Bronchial epithelial cell (primary cell): ENCODE measurements at regions not wholly inside any gene's neighbourhood (a gene's known extent, or its start where the extent isn't known, plus 50 kb on each side); places are given as distances from the start of the nearest gene placed in this dataset.

Experiments
- DNase-seq: peaks from one replicate; pipeline ENCODE4 v3.0.0-alpha.2; 2010; ENCODE audit warnings: low read depth
- FAIRE-seq: peaks from 2 replicates; lab custom pipeline; 2011; peaks lifted over from hg19 to GRCh38; lab: Jason Lieb, UNC
- H3K27me3 ChIP-seq: 2 replicates; pipeline ENCODE4 v1.5.1; 2011; ENCODE audit warnings: low read length; ENCODE audit not compliant: control insufficient read depth, insufficient read depth
- H3K36me3 ChIP-seq: 2 replicates; pipeline ENCODE4 v1.5.1; 2011; ENCODE audit warnings: low read length; ENCODE audit not compliant: control insufficient read depth, insufficient read depth
- H3K4me3 ChIP-seq: 2 replicates; pipeline ENCODE4 v1.5.1; 2011; ENCODE audit warnings: mild to moderate bottlenecking, low read depth, low read length, control low read depth
- CTCF ChIP-seq: IDR thresholded peaks from 2 replicates; pipeline ENCODE4 v1.5.1; 2011; ENCODE audit warnings: mild to moderate bottlenecking, moderate library complexity, low read length, control low read depth, inconsistent platforms; ENCODE audit not compliant: insufficient read depth, severe bottlenecking

- H3K36me3 ChIP-seq, result no peaks in the 10 kb centered on the region
- no peaks in the 10 kb centered on the region for H3K27me3 ChIP-seq
- no peak for TF ChIP-seq CTCF
- FAIRE-seq, result no peak
- no peak overlapping the region for H3K4me3 ChIP-seq
- no peak for DNase-seq
Observed at GRCh38 chr10:45564303-45564959, 108.1 kb downstream of the ZFAND4 start.

- no peak for TF ChIP-seq CTCF
- DNase-seq, result no peak
- Histone ChIP-seq H3K4me3 (no peak overlapping the region), H3K36me3 (no peaks in the 10 kb centered on the region), H3K27me3 (no peaks in the 10 kb centered on the region)
- no peak for FAIRE-seq
Observed at GRCh38 chr10:45561952-45562351, 110.6 kb downstream of the ZFAND4 start.

DNA sequence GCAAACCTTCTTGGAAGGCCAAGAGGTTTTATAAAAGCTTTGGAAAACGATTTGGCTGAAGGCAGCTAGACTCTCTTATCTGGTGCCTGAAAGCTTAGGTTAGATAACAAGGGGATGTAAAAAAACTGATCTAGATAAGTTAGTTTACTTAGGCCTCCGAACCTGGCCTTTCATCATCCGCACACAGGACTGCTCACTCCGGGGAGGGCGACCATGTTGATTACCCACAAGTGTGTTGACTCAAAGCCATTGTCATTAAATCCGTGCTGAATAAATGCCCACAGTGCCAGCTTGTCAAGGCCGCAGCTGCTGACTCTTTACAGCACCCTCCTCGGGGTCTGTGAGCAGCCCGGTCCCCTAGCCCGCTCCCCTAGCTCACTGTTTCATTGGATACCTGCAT, 112.3 kb downstream of the ZFAND4 start:
- Histone ChIP-seq H3K27me3 (no peaks in the 10 kb centered on the region), H3K4me3 (no peak overlapping the region), H3K36me3 (no peaks in the 10 kb centered on the region)
- no peak for TF ChIP-seq CTCF
- DNase-seq, result no peak
- FAIRE-seq, result peak; percentile 28

DNA sequence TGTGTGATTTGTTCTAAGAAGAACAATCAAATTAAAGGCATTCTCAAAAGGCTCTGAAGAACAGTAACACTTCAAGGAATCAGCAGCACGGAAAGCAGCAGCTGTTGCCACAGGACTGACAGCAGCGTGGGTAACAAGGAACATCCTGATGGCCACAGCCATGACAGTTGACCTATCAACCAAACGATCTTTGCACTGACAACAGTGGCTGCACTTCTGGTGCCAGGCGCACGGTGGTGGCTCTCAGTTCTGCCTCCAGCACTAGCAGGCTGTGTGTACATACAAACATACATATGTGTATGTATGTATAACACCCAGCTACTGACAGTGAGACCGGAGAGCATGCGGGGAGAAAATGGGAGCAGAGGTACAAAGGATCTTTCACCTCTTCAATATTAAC, 114.1 kb downstream of the ZFAND4 start:
- no peak for FAIRE-seq

DNA sequence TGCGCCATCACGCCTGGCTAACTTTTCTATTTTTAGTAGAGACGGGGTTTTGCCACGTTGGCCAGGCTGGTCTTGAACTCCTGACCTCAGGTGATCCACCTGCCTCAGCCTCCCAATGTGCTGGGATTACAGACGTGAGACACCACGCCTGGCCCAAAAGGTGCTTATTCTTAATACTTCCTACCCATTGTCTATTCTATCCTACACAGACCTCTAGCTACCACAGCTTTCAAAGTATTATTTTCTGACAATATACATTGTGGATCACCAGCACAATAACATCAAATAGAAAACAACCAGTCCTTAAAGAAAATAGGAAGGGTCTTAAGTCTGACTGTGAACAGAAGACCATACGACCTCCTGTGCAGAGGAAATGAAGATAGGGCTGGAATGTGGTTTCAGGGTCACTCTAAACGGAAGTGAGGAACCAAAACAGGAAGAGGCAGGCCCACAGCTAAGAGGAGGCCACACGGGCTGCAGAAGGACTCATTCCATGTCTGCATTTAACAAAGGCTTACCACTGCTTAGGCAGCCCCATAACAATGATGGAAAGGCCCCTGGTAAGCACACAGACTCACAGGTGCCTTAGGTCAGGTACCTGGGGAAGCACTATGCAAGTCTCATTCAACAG, 115.2 kb downstream of the ZFAND4 start:
- no peak for TF ChIP-seq CTCF
- FAIRE-seq (no peak), DNase-seq (no peak)
- no peaks in the 10 kb centered on the region for H3K36me3 ChIP-seq
- no peaks in the 10 kb centered on the region for H3K27me3 ChIP-seq
- H3K4me3 ChIP-seq, result no peak overlapping the region

More for the DNA sequence above, 114.1 kb downstream of the ZFAND4 start:
- no peak for DNase-seq
- no peak overlapping the region for H3K4me3 ChIP-seq
- TF ChIP-seq CTCF, result no peak
- no peaks in the 10 kb centered on the region for H3K27me3 ChIP-seq
- no peaks in the 10 kb centered on the region for H3K36me3 ChIP-seq
